ENCODE measurements at regions not wholly inside any gene's neighbourhood (a gene's known extent, or its start where the extent isn't known, plus 50 kb on each side); places are given as distances from the start of the nearest gene placed in this dataset.

DNA sequence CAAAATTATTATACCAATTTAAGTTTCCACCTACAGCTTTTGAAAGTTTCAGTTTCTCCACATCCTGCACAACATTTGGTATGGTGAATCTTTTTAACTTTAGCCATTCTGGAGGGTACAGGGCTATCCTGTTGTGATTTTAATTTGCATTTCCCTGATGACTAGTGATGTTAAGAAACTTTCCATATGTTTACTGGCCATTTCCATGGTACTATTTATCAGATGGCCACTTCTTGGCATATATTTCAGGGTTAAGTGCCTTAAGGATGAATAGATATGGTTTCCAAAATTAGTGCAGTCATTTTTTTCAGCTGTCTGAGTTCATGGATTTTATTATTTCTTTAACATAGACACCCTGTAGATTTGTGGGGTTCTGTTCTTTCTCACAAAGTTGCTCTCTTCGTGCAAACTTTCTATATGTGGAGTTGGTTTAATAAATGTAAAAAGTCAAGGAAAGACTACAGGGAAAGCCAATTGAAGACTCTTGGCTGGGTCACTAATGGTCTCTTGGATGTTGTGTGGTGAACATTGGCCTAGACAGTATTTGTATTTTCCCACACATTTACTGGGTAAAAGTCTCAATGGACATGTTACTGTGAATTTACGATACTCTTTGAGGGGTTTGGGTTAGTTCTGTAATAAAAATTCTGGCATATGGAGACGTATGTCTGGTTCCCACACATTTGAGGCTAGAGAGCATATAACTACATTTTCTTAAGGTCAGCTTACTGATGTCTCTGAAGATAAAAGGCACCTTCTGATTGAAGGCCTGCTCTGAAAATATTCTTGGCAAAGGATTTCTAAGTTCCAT lies 147.5 kb upstream of the PDZRN3 start:
- H3K4me3 ChIP-seq (ENCODE audit: severe bottlenecking) = no peak overlapping the region
- no peaks in the 10 kb centered on the region for H3K4me1 ChIP-seq (ENCODE audit: insufficient read depth, poor library complexity, severe bottlenecking)
- ATAC-seq (ENCODE audit: low read depth) = no peak
- no peak for DNase-seq (ENCODE audit: low spot score)
- H3K9me3 ChIP-seq (ENCODE audit: severe bottlenecking) = no peaks in the 10 kb centered on the region
- H3K27ac ChIP-seq (ENCODE audit: poor library complexity, severe bottlenecking) = no peak overlapping the region
- H3K27me3 ChIP-seq (ENCODE audit: insufficient read depth, poor library complexity, severe bottlenecking) = no peaks in the 10 kb centered on the region
- no peaks in the 10 kb centered on the region for H3K36me3 ChIP-seq (ENCODE audit: low read depth)
- TF ChIP-seq, protein P1, sequence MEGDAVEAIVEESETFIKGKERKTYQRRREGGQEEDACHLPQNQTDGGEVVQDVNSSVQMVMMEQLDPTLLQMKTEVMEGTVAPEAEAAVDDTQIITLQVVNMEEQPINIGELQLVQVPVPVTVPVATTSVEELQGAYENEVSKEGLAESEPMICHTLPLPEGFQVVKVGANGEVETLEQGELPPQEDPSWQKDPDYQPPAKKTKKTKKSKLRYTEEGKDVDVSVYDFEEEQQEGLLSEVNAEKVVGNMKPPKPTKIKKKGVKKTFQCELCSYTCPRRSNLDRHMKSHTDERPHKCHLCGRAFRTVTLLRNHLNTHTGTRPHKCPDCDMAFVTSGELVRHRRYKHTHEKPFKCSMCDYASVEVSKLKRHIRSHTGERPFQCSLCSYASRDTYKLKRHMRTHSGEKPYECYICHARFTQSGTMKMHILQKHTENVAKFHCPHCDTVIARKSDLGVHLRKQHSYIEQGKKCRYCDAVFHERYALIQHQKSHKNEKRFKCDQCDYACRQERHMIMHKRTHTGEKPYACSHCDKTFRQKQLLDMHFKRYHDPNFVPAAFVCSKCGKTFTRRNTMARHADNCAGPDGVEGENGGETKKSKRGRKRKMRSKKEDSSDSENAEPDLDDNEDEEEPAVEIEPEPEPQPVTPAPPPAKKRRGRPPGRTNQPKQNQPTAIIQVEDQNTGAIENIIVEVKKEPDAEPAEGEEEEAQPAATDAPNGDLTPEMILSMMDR (IDR thresholded peaks at IDR 0.05; ENCODE audit: poor library complexity, severe bottlenecking) = no peak

DNA sequence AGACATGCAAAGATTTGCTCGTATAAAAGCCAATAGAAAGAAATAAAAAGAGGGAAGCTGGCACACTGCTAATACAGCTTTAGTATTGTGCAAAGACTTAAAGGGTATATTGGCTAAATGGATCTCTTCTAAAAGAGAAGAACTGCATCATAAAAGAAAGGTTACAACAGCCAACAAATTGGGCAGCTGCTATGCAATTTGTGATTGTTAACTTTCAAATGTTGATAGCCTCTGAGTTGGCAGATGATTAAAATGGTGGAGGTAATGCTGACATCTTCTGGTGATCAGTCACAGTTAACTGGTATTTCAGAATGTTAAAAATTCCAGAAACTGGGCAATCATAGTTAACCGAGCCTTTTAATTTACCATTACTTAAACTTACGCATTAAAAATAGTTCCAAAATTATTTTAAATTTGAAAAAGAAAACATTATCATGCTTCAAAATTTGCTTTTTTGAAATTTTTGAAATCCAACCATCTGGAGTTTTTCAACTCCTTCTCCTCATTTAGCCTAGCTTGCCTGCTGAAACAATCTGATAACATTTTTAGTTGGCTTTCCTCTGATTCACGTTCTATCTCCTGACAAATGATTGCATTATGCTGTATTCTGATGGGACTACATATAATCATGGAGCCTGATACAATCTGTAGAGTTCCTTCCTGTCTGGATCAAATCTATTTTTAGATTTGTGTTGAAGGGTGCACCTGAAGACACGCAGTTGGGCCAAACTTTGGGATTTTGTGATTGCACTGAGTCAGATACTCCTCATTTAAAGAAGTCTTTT lies 144.0 kb upstream of the PDZRN3 start:
- H3K4me3 ChIP-seq (ENCODE audit: severe bottlenecking) = no peak overlapping the region
- TF ChIP-seq, protein P1 (IDR thresholded peaks at IDR 0.05; ENCODE audit: poor library complexity, severe bottlenecking) = no peak
- ATAC-seq (ENCODE audit: low read depth) (no peak), DNase-seq (ENCODE audit: low spot score) (no peak)
- H3K4me1 ChIP-seq (ENCODE audit: insufficient read depth, poor library complexity, severe bottlenecking) = no peaks in the 10 kb centered on the region
- H3K27ac ChIP-seq (ENCODE audit: poor library complexity, severe bottlenecking) = no peak overlapping the region
- H3K36me3 ChIP-seq (ENCODE audit: low read depth) = no peaks in the 10 kb centered on the region
- H3K9me3 ChIP-seq (ENCODE audit: severe bottlenecking) = no peaks in the 10 kb centered on the region
- H3K27me3 ChIP-seq (ENCODE audit: insufficient read depth, poor library complexity, severe bottlenecking) = no peaks in the 10 kb centered on the region

DNA sequence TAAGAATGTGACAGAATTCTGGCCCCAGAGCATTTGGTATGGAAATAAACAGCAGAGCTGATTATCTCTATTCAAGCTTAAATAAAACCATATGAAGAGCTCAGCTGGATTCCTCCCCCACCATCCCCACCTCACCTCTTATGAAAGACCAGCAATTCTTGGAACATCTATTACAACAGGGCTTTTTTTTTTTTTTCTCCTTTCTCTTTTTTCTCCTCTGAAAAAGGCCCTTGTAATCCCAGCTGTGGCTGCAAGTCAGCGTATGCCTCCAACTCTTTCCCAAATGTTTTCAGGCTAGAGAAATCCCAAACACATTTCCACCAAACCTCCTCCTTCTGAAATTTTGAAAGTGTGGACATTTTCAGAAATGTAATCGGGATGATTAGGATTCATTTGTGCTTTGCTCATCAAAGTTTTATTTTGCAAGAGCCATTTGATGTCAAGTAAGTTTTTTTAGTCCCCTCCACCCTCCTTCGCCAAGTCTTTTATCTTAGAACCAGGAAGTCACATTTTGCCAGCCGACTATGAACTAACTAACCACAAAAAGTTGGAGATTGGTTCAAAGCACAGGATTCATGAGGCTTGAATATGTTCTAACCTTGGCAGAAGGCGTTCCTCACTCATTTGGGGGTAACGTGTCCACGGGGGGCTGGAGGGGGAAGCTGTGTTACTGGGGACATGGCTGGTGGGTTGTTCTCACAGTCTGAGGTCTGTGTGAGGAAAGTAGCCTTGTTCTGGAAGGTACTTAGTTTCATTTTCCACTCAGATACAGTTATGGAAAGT lies 142.0 kb upstream of the PDZRN3 start:
- Histone ChIP-seq H3K4me3 (ENCODE audit: severe bottlenecking) (no peak overlapping the region), H3K27me3 (ENCODE audit: insufficient read depth, poor library complexity, severe bottlenecking) (no peaks in the 10 kb centered on the region), H3K27ac (ENCODE audit: poor library complexity, severe bottlenecking) (no peak overlapping the region), H3K36me3 (ENCODE audit: low read depth) (no peaks in the 10 kb centered on the region), H3K4me1 (ENCODE audit: insufficient read depth, poor library complexity, severe bottlenecking) (no peaks in the 10 kb centered on the region), H3K9me3 (ENCODE audit: severe bottlenecking) (no peaks in the 10 kb centered on the region)
- DNase-seq (ENCODE audit: low spot score) = no peak
- TF ChIP-seq, protein P1 (IDR thresholded peaks at IDR 0.05; ENCODE audit: poor library complexity, severe bottlenecking) = no peak
- ATAC-seq (ENCODE audit: low read depth) = peak; percentile 23; the same call in 1 of the 3 replicates

DNA sequence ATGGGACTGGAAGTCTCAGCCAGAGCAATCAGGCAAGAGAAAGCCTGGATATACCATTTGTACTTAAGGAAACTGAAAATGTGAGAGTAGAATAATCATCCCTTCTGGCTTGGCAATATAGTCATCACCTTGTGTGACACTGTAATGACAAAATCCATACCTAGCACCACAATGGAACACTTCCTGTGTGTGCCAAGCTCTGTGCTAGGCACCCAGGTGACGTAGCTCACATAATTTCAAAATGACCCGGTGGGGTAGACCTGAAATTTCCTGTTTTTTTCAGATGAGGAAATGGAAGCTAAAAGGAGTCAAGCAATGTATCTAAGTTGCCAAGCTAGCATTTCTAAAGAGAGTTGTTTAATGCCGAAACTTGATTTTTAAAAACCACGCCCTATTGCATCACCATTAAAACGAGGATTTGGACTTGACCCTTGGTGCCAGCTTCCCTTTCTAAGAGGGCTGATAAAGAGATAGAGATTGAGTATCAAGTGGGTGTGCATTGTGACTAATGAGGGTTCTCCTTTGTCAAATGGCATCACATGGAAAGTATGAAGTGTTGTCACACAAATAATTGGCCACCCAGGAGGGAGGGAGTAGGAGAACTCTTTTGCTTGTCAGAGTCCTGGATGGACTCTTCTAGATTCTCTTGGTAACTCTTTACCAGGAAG lies 141.3 kb upstream of the PDZRN3 start:
- TF ChIP-seq, protein P1 (IDR thresholded peaks at IDR 0.05; ENCODE audit: poor library complexity, severe bottlenecking) = no peak
- H3K9me3 ChIP-seq (ENCODE audit: severe bottlenecking) = no peaks in the 10 kb centered on the region
- H3K4me1 ChIP-seq (ENCODE audit: insufficient read depth, poor library complexity, severe bottlenecking) = no peaks in the 10 kb centered on the region
- H3K4me3 ChIP-seq (ENCODE audit: severe bottlenecking) = no peak overlapping the region
- no peaks in the 10 kb centered on the region for H3K27me3 ChIP-seq (ENCODE audit: insufficient read depth, poor library complexity, severe bottlenecking)
- no peak for ATAC-seq (ENCODE audit: low read depth)
- no peak for DNase-seq (ENCODE audit: low spot score)
- H3K36me3 ChIP-seq (ENCODE audit: low read depth) = no peaks in the 10 kb centered on the region
- no peak overlapping the region for H3K27ac ChIP-seq (ENCODE audit: poor library complexity, severe bottlenecking)

Data from RWPE2 (cell line).